ENCODE measurements at regions not wholly inside any gene's neighbourhood (a gene's known extent, or its start where the extent isn't known, plus 50 kb on each side); places are given as distances from the start of the nearest gene placed in this dataset.

GRCh38 chr3:36282766-36283165 lies 97.5 kb upstream of the STAC start:
- peaks cover 0 to 6% (median 0%) of the 10 kb centered on the region in 5 donors for H3K4me1 ChIP-seq (ENCODE audit: control insufficient read depth in 5 of 5, insufficient read depth in 5 of 5, low read length in 5 of 5)
- no peak overlapping the region for H3K9ac ChIP-seq (ENCODE audit: insufficient read depth in 1 of 2, low read length in 2 of 2)
- no peak for ATAC-seq (ENCODE audit: insufficient read depth, low FRiP score)
- no peak overlapping the region for H3K27ac ChIP-seq (ENCODE audit: low read depth in 1 of 2, low read length in 1 of 2)
- no peak for TF ChIP-seq CTCF (IDR thresholded peaks at IDR 0.05; ENCODE audit: control extremely low read depth, extremely low read depth)
- DNase-seq: peak in 2 of 3 donors; percentile 41 to 75
- H3K36me3 ChIP-seq (ENCODE audit: control insufficient read depth in 4 of 4, insufficient read depth in 4 of 4, low read length in 4 of 4): no peaks in the 10 kb centered on the region
- H3K9me3 ChIP-seq (ENCODE audit: control insufficient read depth in 4 of 4, insufficient read depth in 3 of 4, low read length in 3 of 4): peaks cover 0 to 2% (median 0%) of the 10 kb centered on the region in 4 donors
- no peaks in the 10 kb centered on the region for H3K27me3 ChIP-seq (ENCODE audit: control insufficient read depth in 3 of 3, insufficient read depth in 3 of 3, low read length in 2 of 3)
- H3K4me3 ChIP-seq: no peak overlapping the region
- WGBS, 2 donors: 40 to 64% methylated on average over 3 of the region's 3 CpGs

GRCh38 chr3:36295296-36295695 lies 85.0 kb upstream of the STAC start:
- Histone ChIP-seq H3K9ac (ENCODE audit: insufficient read depth in 1 of 2, low read length in 2 of 2) (no peak overlapping the region), H3K27ac (ENCODE audit: low read depth in 1 of 2, low read length in 1 of 2) (no peak overlapping the region), H3K4me3 (no peak overlapping the region), H3K4me1 (ENCODE audit: control insufficient read depth in 5 of 5, insufficient read depth in 5 of 5, low read length in 5 of 5) (peaks cover 0 to 2% (median 0%) of the 10 kb centered on the region in 5 donors), H3K9me3 (ENCODE audit: control insufficient read depth in 4 of 4, insufficient read depth in 3 of 4, low read length in 3 of 4) (no peaks in the 10 kb centered on the region), H3K36me3 (ENCODE audit: control insufficient read depth in 4 of 4, insufficient read depth in 4 of 4, low read length in 4 of 4) (no peaks in the 10 kb centered on the region), H3K27me3 (ENCODE audit: control insufficient read depth in 3 of 3, insufficient read depth in 3 of 3, low read length in 2 of 3) (no peaks in the 10 kb centered on the region)
- no peak for TF ChIP-seq CTCF (IDR thresholded peaks at IDR 0.05; ENCODE audit: control extremely low read depth, extremely low read depth)
- ATAC-seq (ENCODE audit: insufficient read depth, low FRiP score): no peak
- no peak for DNase-seq

GRCh38 chr3:36297195-36297594 lies 83.1 kb upstream of the STAC start:
- TF ChIP-seq CTCF (IDR thresholded peaks at IDR 0.05; ENCODE audit: control extremely low read depth, extremely low read depth): no peak
- DNase-seq (no peak), ATAC-seq (ENCODE audit: insufficient read depth, low FRiP score) (no peak)
- H3K4me3 ChIP-seq: no peak overlapping the region
- no peaks in the 10 kb centered on the region for H3K9me3 ChIP-seq (ENCODE audit: control insufficient read depth in 4 of 4, insufficient read depth in 3 of 4, low read length in 3 of 4)
- no peak overlapping the region for H3K27ac ChIP-seq (ENCODE audit: low read depth in 1 of 2, low read length in 1 of 2)
- 77 to 79% methylated on average over 3 of the region's 3 CpGs for WGBS, 2 donors
- H3K9ac ChIP-seq (ENCODE audit: insufficient read depth in 1 of 2, low read length in 2 of 2): no peak overlapping the region
- no peaks in the 10 kb centered on the region for H3K27me3 ChIP-seq (ENCODE audit: control insufficient read depth in 3 of 3, insufficient read depth in 3 of 3, low read length in 2 of 3)
- peaks cover 0 to 2% (median 0%) of the 10 kb centered on the region in 5 donors for H3K4me1 ChIP-seq (ENCODE audit: control insufficient read depth in 5 of 5, insufficient read depth in 5 of 5, low read length in 5 of 5)
- no peaks in the 10 kb centered on the region for H3K36me3 ChIP-seq (ENCODE audit: control insufficient read depth in 4 of 4, insufficient read depth in 4 of 4, low read length in 4 of 4)

- Histone ChIP-seq H3K9me3 (ENCODE audit: control insufficient read depth in 4 of 4, insufficient read depth in 3 of 4, low read length in 3 of 4) (no peaks in the 10 kb centered on the region), H3K27me3 (ENCODE audit: control insufficient read depth in 3 of 3, insufficient read depth in 3 of 3, low read length in 2 of 3) (no peaks in the 10 kb centered on the region), H3K4me1 (ENCODE audit: control insufficient read depth in 5 of 5, insufficient read depth in 5 of 5, low read length in 5 of 5) (peaks cover 0 to 2% (median 0%) of the 10 kb centered on the region in 5 donors), H3K4me3 (no peak overlapping the region), H3K36me3 (ENCODE audit: control insufficient read depth in 4 of 4, insufficient read depth in 4 of 4, low read length in 4 of 4) (no peaks in the 10 kb centered on the region), H3K27ac (ENCODE audit: low read depth in 1 of 2, low read length in 1 of 2) (no peak overlapping the region), H3K9ac (ENCODE audit: insufficient read depth in 1 of 2, low read length in 2 of 2) (no peak overlapping the region)
- ATAC-seq (ENCODE audit: insufficient read depth, low FRiP score) (no peak), DNase-seq (no peak)
- WGBS, 2 donors: 83 to 100% methylated on average over 1 of the region's 1 CpG
- TF ChIP-seq CTCF (IDR thresholded peaks at IDR 0.05; ENCODE audit: control extremely low read depth, extremely low read depth): no peak
These were observed 82.1 kb upstream of the STAC start for GRCh38 chr3:36298188-36298587.

Measured in lung (tissue), 11 donors.